GM18870 (cell line): ENCODE measurements at regions not wholly inside any gene's neighbourhood (a gene's known extent, or its start where the extent isn't known, plus 50 kb on each side); places are given as distances from the start of the nearest gene placed in this dataset.
A peak's percentile ranks its signal among the peaks of the same experiment; 100 is the strongest.
"Not testable (repeated sequence)": the region's sequence is repeated elsewhere in the genome, so short reads cannot be mapped to it uniquely, and the experiment has no call there.

ENCODE experiments used
- ATAC-seq: cut with Tn5 transposase; IDR thresholded peaks from one replicate; pipeline ENCODE4 v1.9.1; 2021; ENCODE audit warnings: moderate library complexity; ENCODE audit not compliant: unreplicated experiment

DNA sequence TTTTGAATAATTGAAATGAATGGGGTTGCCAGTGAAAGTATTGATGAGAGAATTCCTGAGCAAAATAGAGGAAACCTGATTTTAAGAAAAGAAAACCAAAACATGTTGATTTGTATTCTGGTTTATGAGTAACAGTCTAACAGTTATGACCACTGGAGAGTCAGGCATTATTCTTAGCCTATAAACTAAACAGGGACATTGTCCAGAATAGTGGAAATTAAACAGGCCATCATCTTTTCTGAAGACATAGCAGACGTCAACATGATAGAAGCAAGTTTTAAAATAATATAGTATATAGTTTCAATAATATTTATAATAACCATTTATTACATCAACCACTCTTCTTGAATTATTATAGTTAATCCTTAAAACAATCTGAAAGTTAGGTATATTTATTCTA is 178.3 kb upstream of the MPDZ start:
- ATAC-seq, result no peak

DNA sequence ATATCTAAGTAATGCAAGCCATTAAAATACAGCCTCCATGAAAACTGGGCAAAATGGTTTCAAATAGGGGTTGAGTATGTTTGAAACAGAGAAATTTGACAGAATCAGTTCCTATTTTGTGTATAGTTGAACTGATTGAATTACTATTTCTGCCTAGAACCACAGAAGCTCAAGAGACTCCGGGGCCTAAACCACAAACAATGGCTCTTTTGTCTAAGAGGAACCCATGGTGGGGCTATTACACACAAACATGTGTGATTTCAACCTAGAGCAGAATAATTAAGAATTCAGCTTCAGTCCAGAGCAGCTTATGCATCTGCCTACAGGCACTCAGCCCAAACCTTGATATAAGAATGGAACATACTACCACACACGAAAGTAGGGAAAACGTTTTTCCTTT is 171.2 kb upstream of the MPDZ start:
- ATAC-seq, result peak; percentile 75

DNA sequence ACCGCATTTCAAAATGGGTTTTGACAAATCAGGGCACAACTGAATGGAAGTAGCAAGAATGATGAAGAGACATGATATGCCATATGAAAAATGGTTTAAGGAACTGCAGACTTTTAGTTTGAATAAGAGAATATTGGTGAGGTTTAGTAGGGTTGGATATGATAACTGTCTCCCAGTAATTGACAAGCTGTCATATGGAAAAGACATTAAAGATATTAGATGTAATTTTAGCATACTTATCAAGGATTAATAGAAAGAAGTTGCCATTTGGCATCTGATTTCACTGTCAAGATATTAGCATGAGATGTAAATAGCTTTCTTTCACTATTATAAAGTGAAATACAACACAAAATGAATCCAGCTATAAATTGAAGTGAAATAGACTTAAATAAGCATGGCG is 169.0 kb upstream of the MPDZ start:
- no peak for ATAC-seq

DNA sequence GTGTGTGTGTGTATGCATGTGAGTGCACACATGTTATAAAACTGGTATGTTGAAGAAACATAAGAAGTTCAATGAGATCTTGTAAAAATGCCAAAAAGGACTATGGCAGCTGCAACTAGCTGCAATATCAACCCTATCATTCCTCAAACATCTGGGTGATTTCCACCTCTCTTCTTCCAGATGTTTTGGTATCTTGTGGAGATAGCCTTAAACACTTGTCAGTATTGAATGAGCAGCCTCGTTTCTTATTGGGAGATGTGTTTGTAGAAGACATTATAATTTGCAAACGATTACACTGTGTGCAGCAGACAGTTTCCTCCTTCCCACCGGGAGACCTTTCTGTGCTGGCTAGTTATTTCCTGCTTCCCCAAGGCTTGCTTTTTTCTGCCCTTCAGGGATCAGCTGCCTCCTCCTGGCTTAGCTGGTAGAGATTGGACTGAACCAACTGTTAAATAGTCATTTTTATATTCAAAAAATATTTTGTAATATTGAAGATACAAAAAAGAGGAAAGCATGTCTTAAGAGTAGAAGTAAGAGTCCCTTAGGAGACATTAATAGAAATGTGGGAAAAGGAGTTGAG is 168.4 kb upstream of the MPDZ start:
- ATAC-seq, result no peak

DNA sequence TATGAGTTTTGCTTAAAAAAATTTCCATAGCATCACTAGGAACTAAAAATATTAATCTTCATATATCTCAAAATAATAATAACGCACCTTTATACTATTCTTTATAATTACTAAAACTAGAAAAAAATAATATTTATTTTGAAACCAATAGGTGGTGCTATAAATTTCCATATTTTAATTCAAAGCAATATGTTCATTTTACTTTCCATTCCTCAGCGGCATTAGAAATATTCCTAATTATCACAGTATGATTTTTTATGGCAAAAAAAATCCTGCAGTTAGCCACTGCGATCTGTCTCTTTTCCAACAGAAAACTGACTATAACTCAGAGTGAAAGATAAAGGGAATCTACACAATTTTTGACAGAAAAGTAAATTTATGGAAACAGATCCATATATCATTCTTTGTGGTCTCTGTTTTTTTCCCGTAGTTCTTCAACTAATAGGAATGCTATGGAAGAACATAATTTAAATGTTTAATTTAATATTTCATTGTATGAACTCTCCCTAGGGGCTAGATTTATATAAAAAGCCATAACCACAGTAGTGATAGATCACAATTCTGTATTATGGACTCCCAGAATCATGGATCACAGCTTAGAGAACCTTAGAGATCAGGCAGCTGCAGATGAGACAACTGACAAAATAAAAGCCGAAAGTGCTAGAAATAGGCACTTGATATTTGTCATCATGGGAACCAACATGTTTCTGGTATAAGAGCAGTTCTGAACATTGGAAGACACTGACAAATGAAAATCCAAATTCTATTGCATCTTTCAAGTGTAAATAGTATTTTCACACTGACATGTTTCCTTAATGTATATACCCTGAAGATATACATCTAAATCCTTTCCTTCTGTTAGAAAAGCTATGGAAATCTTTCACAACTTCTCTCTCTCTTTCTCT is 167.7 kb upstream of the MPDZ start:
- no peak for ATAC-seq

DNA sequence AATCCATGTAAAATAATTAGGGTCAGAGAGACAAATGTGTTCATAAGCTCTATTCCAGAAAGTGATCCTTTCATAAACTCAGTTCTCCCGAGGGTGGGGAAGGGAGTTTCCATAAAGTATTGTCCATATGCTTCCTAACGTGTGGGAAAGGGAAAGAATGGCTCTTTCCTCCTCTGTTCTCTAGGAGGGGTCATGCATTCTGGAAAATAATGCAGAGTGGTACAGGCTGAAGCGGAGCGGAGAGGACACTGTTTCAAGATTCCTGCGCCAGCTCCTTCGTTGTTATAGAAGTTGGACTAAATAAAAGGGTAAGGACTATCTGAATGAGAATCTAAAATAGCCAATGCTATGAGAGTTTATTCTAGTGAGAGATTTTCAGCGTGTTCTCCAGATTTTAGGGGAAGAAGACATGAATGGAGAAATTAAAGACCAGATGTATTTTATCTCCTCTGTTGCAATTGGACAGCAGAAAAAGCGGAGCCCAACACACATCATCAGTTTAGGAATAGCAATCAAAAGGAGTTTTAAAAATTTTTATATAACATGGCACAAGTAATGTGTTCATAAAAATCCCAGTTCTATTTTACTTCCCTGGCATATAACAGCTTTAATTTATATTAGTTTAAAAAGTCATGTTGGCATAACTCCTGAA is 166.9 kb upstream of the MPDZ start:
- ATAC-seq, result no peak

DNA sequence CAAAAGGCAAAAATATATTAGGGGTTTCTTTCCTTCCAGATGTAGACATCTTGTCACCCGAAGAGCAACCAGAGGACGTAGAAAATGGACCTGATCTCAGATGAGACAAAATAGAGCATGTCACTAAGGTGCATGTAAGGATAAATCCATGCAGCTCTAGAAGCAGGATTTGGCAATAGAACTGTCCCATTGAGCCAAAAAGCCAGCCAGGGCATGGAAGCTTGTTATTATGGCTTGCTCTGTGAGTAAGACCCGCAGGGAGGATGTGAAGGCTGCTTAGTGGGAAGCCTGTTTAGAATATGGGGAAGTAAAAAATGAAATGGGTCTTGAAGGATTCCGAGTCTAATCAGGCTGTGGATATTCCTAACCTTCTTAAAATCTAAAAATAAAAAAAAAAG is 165.6 kb upstream of the MPDZ start:
- no peak for ATAC-seq

DNA sequence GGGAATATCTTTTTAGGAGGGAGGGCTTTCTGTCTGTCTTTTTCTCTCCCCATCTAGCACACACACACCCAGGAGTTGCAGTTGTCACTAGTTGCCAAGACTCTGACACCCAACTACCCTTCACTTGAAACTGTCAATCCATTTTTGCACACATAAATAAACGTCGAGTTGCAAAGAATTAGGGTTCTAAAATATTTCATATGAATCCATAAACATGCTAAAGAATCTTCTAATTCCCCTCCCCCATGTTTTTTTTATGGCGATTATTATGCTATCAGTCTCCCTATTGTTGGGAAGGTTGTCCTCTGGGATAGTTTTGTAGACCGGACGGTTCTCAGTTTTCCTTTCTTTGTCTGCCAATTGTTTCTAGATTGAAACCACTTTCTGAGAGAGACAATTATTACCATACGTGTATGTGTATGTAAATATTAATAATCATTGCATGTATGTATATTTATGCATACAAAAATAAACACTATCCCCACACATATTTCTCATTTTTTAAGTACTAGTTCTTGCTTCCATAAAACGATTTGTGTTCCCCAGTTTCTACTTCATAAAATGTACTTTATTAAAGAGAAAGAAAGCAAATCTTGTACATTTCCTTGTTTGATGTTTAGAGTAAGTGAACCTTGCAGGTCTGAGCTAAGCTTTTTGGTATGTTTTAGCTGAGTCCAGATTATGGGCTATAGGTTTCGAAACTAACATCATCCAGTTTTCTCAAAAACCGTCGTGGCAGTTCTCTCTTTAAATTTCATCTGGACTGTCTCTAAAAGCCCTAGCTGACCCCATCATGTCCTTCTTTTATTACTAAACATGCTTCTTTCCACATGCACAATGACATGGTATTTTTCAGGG is 165.0 kb upstream of the MPDZ start:
- ATAC-seq, result no peak

DNA sequence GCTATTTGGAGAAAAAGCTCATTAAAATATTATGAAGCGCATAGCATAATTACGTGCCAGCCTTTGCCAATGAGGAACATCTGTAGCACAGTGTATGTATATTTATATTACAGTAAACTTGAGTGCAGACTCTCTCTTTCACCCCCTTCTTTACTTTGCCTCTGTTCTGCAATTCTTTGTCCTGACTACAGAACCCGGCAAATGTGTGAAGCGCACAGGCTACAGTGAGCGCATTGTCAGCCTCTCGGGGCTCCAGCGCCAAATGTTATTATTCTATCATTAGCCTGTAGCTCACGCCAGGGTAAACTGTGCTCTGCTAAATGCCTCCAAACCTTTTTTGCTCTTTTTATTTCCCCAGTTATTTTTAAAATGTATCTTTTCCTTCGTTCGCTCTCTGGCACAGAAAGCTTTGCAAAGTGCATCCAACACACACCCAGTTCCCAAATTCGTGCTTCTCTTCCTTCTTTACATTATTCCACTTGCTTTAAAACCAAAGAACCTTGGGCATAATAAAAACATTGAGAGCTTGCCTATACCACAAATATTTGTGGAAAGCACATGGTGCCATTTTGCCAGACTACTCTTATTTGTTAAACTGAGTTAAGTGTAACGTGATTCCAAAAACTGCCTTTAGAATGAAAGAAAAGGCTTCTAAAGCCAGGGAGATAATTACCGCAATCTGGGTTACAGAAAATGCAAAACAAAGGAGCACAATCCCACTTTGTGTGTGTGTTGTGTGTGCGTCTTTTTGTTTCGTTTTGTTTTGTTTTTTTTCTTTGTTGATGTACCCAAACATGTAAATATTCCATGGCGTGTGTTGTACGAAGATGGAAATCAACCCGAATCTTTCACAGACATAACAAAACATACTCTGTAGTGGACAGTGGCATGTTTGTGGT is 164.1 kb upstream of the MPDZ start:
- no peak for ATAC-seq

DNA sequence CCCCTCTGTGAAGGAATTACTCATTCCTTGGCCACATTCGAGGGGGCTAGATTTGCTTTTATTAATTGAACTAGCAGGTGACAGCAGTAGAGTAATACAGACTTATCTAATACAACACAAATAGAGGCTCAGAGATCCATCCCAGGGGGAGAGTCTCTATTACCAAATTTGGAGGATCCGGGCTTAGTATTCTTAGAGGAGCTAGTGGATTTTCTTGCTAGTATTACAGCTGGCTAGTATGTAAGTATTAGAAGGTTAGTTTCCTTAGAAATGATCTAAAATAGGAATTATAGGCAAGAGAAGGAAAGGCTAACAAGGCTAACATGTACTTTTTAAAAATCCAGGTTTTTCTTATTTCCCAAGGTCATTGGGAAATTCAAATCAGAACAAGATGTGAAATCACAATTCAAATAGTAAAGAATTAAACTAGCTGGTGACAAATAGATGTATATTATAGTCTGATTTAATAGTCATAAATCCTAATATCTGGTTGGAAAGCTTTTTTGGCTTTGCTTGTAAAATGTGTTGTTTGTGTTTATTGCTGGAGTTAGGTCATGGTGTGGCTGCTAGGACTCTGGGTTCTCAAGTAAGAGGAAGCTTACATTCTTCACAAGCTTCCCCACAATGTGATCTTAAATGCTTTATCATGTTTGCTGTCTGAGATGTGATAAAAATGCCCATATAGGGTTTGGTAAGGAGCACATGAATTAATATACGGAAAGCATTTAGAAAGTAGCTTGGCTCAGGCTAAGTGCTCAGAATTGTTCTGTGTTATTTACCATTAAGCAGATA is 160.4 kb upstream of the MPDZ start:
- no peak for ATAC-seq

DNA sequence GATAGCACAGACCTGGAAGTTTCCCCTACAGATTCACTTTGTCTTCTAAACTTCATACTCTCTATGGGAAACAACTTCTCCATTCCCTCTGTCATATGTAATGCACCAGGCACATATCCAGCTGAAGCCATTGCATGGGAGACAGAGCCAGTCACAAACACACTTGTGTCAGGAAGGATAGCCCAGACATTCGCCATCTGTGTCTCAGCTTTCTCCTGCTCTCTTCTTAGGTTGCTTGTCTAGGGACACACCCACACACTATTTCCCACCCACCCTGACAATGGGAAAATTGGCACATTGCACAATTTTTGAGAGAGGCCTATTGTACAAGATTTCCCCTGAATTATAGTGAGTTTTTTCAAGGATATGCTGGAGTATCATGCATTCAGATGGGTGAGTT is 158.4 kb upstream of the MPDZ start:
- no peak for ATAC-seq

DNA sequence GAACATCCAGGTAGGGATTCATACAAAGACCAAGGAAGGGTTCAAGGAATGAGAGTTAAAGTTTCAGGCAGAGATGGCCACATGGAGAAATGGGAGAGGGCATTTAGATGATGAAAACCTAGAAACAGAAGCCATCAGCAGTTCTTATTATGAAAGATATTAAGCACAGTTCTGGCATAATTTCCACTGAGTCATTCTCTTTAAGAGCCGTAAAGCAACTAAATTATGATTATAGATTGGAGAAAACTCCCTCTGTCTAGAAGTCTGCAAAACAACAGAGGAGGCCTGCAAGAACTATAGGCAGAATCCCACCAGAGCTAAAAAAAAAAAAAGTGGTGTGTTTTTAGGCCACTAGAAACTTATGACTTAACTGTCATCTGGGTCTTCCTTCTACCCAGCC is 157.1 kb upstream of the MPDZ start:
- ATAC-seq, result no peak

DNA sequence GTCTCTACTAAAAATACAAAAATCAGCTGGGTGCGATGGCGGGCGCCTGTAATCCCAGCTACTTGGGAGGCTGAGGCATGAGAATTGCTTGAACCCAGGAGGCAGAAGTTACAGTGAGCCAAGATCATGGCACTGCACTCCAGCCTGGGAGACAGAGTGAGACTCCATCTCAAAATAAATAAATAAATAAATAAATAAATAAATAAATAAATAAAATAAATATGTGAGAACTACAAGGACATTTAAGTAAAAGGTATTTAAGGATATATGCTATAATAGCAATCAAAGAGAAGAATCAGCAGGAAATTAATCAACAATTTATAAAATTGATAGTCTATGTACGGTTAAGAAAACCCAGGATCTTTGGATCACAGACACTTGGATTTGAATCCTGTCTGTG is 154.0 kb upstream of the MPDZ start:
- not testable (repeated sequence) for ATAC-seq

DNA sequence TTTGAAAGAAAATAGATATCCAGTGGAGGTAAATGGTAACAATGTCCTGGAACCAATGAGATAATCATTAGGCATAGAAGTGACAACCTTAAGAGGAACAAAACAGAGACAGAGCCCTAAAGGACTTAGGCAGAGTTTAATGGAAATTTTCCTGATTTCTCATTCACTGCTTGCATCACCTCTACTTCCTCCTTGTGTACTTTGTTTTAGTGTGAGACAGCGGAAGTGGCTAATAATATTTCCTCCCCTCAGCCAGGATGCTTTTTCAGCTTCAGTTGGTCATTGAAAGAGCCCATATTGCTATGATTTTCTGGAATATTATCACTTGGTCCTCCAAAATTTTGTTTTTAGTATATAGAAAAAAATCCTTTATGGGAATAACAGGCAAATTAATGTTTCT is 153.4 kb upstream of the MPDZ start:
- no peak for ATAC-seq

DNA sequence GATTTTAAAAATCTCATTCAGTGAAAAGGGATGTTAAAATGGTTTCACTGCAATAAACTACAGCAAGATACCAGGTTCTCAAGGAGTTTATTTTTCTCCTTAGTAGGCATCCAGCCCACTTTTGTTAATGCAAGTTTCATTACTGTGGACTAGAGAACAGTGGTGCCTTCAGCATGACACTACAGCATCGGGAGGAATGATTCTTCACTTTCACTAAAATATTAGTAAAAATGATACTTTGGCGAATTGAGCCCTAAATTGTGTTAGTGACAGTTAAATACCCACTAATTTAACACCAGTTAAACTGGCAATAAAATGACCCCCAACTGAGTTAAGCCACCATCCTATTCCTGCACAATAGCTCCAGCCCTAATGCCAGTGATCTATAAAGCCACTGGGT is 152.2 kb upstream of the MPDZ start:
- no peak for ATAC-seq

DNA sequence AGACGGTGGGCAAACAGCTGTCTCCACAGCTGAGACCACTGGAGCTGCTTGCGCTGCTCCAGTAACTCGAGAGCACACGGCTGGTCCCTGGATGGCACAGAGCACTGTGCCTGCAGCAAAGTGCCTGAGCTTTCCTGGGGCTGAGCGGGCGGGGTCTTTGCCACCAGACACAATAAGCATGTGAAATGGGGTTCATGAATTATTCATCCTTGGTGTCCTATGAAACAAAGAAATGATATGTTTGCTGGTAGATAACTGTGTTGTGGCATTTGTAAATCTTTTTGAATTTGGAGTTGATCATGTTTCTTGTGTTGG is 151.7 kb upstream of the MPDZ start:
- ATAC-seq, result no peak

DNA sequence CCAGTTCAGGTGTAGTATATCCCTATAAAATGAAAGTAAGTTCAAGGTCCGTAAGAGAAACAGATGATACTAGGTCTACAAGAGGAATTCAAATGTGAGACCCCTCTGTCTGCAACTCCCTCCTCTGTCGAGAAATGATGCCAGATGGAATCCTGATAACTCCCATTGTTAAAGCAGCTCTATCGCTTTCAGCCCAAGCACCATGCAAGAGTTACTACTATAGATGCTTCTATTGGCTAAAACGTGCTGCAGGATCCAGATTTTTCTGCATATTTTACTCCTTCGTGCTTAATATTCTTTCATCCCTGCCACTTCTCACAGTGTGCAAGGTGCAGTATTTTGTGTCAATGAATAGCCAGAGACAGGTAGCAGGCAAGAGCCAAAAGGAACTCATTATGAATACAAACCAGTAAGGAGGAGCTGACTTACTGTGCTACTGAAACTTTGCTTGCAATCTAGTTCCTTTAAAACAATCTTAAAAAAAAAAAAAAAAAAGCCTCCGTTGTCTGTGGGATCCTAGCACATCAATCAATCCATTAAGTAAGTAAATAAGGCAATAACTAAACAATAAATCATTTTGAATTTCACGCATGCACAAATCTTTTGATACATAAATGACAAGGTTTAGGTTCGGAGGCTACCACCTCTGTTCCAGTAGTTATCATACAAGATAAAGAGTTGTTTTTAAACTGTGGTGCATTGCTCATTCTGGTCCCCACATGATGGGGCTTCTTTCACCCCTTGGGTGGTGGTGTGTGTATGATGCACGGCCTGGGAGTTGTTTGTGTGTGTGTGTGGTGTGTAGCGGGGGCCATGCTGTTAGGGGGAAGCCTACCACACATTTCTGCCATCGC is 151.1 kb upstream of the MPDZ start:
- no peak for ATAC-seq

DNA sequence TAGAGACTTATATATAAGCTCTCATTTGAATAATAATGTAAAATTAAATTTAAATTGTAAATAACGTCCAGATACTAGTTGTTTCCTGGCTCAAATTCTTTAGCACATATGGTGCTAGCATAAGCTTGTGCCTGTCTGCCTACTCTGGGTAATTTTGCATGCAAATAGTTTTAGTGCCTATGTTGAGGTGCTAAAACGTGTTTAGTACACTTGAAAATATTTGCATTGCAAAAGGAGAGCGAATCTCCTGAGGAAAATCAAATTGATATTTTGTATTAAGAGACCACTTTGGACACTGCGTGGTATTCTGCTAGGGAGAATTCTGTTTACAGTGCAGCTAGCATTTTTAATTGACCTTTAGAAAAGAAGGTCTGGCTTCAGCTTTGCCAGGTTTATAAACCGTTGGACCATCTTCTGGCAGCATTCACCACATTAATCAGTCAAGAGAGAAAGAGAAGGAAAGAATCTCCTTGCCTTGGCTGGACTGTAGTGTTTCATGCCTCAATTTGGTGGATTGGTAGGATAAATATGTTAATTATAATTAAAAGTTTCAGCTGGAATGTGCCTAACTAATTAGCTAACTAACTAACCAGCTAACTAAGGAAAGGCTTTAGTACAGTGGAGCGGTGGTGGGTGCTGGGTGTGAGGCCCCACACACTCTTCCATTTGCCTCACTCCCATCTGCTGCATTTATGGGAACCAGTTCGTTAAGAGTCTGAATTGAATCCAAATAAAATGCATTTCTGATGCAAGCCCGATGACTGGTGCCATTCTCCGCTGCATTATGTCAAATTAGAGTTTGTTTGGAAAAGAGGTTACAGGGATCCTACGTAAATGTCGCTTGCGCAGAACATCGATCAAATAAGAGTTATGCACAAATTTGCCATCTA is 150.1 kb upstream of the MPDZ start:
- no peak for ATAC-seq
